ENCODE measurements at regions not wholly inside any gene's neighbourhood (a gene's known extent, or its start where the extent isn't known, plus 50 kb on each side); places are given as distances from the start of the nearest gene placed in this dataset.
"Not testable (repeated sequence)": the region's sequence is repeated elsewhere in the genome, so short reads cannot be mapped to it uniquely, and the experiment has no call there.

GRCh38 chr16:85518398-85519049, 94.6 kb upstream of the GSE1 start:
- intact Hi-C loops (cut with DNase I; ENCODE audit: low total_unique reads), result no loop called here

GRCh38 chr16:85519050-85519440, 94.1 kb upstream of the GSE1 start:
- H3K27ac ChIP-seq; H3K27me3 ChIP-seq; H3K36me3 ChIP-seq; H3K9me3 ChIP-seq; H3K4me3 ChIP-seq; intact Hi-C loops (cut with DNase I; ENCODE audit: low total_unique reads); DNase-seq: not testable (repeated sequence)
- H3K4me1 ChIP-seq, result peaks cover 7 to 24% of the 10 kb centered on the region in 2 donors

More at GRCh38 chr16:85518398-85519049, 94.6 kb upstream of the GSE1 start:
- TF ChIP-seq, protein P1, sequence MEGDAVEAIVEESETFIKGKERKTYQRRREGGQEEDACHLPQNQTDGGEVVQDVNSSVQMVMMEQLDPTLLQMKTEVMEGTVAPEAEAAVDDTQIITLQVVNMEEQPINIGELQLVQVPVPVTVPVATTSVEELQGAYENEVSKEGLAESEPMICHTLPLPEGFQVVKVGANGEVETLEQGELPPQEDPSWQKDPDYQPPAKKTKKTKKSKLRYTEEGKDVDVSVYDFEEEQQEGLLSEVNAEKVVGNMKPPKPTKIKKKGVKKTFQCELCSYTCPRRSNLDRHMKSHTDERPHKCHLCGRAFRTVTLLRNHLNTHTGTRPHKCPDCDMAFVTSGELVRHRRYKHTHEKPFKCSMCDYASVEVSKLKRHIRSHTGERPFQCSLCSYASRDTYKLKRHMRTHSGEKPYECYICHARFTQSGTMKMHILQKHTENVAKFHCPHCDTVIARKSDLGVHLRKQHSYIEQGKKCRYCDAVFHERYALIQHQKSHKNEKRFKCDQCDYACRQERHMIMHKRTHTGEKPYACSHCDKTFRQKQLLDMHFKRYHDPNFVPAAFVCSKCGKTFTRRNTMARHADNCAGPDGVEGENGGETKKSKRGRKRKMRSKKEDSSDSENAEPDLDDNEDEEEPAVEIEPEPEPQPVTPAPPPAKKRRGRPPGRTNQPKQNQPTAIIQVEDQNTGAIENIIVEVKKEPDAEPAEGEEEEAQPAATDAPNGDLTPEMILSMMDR (IDR thresholded peaks at IDR 0.05), result no peak
- TF ChIP-seq POLR2A (IDR thresholded peaks at IDR 0.05), result no peak
- Histone ChIP-seq H3K4me3 (no peak overlapping the region), H3K4me1 (peaks cover 7 to 20% of the 10 kb centered on the region in 2 donors), H3K27ac (no peak overlapping the region), H3K9me3 (no peaks in the 10 kb centered on the region), H3K36me3 (no peaks in the 10 kb centered on the region), H3K27me3 (no peaks in the 10 kb centered on the region)
- no peak for DNase-seq

DNA sequence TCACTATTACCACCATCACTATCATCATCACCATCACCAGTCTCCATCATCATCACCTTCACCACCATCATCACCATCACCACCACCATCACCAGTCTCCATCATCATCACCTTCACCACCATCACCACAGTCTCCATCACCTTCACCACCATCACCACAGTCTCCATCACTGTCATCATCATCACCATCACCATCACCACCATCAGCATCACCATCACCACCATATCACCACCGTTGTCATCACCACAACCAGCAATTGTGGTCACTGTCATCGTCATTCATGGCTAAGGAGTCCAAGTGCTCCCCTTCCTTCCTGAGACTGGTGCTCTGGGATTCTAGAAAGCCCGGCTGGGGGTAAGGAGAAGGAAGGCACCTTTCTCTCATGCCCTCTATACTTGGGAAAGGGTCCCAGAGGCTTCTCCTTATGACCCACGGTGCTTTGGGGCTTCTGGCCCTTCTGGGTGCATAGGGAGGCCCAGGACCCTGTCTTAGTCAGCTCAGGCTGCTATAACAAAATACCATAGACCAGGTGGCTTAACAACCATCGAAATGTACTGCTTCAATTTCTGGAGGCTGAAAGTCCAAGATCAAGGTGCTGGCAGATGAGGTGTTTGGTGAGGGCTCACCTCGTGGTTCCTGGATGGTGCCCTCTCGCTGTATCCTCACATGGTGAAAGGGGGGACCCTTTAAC, 93.4 kb upstream of the GSE1 start:
- DNase-seq, result no peak
- no peak overlapping the region for H3K4me3 ChIP-seq
- H3K36me3 ChIP-seq, result no peaks in the 10 kb centered on the region
- no peaks in the 10 kb centered on the region for H3K9me3 ChIP-seq
- no peaks in the 10 kb centered on the region for H3K27me3 ChIP-seq
- H3K4me1 ChIP-seq, result peaks cover 2 to 23% of the 10 kb centered on the region in 2 donors
- intact Hi-C loops (cut with DNase I; ENCODE audit: low total_unique reads), result no loop called here
- TF ChIP-seq, protein P1 (IDR thresholded peaks at IDR 0.05), result no peak
- TF ChIP-seq POLR2A (IDR thresholded peaks at IDR 0.05), result no peak
- no peak overlapping the region for H3K27ac ChIP-seq

DNA sequence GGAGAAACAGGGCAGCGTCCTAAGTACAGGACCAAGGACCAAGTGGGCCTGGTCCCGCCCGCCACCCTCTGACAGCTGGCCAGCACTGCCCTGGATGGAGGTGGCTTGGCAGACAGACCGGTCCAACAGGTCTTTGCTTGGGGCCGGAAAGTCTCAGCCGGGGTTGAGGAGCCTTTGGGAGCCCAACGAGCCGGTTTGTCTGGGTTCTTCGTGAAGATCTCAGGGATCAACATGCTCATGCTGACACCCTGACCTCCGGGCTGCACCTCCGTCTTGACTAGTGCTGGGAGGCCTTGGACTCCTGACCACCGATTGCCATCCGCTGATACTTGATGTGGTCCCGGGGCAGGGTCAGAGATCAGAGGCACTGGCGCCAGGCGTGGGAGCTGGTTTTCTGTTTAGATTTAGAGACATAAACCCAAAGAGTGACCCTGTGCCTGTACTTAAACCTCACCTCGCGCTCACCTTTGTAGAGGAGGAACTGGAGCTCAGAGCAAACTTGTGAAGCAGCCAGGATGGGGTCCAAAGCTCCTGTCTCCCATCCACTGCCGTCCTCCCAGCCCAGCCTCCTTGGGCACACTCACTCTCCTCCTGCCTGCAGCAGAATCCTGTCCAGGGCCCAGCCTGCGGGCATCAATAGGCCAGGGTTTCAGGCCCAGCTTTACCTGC, 92.1 kb upstream of the GSE1 start:
- H3K36me3 ChIP-seq, result no peaks in the 10 kb centered on the region
- intact Hi-C loops (cut with DNase I; ENCODE audit: low total_unique reads), result no loop called here
- no peaks in the 10 kb centered on the region for H3K9me3 ChIP-seq
- no peak overlapping the region for H3K27ac ChIP-seq
- H3K4me3 ChIP-seq, result no peak overlapping the region
- H3K4me1 ChIP-seq, result peaks cover 0 to 14% of the 10 kb centered on the region in 2 donors
- DNase-seq, result no peak
- H3K27me3 ChIP-seq, result no peaks in the 10 kb centered on the region
- TF ChIP-seq POLR2A (IDR thresholded peaks at IDR 0.05), result no peak
- TF ChIP-seq, protein P1 (IDR thresholded peaks at IDR 0.05), result no peak

GRCh38 chr16:85521552-85522307, 91.4 kb upstream of the GSE1 start:
- H3K36me3 ChIP-seq, result no peaks in the 10 kb centered on the region
- H3K27ac ChIP-seq, result no peak overlapping the region
- DNase-seq, result no peak
- no peak overlapping the region for H3K4me3 ChIP-seq
- H3K9me3 ChIP-seq, result no peaks in the 10 kb centered on the region
- H3K4me1 ChIP-seq, result peaks cover 0 to 20% of the 10 kb centered on the region in 2 donors
- TF ChIP-seq, protein P1 (IDR thresholded peaks at IDR 0.05), result no peak
- no peak for TF ChIP-seq POLR2A (IDR thresholded peaks at IDR 0.05)
- intact Hi-C loops (cut with DNase I; ENCODE audit: low total_unique reads), result no loop called here
- no peaks in the 10 kb centered on the region for H3K27me3 ChIP-seq

Measured in uterus (tissue), 3 donors.